ENCODE measurements at regions not wholly inside any gene's neighbourhood (a gene's known extent, or its start where the extent isn't known, plus 50 kb on each side); places are given as distances from the start of the nearest gene placed in this dataset.

- H3K27me3 Mint-ChIP-seq (ENCODE audit: low read depth in 3 of 3), result peaks cover 0 to 2% (median 0%) of the 10 kb centered on the region in 3 donors
- Histone ChIP-seq H3K9me3 (replicated peaks in 1 of 2; ENCODE audit: control insufficient read depth in 1 of 2, insufficient read depth in 1 of 2, low read length in 2 of 2) (peaks cover 9 to 15% of the 10 kb centered on the region in 2 donors), H3K9ac (ENCODE audit: insufficient read depth, low read length, poor library complexity, severe bottlenecking) (no peak overlapping the region), H2AFZ (ENCODE audit: insufficient read depth, low read depth, low read length, poor library complexity, severe bottlenecking) (no peak overlapping the region), H4K20me1 (ENCODE audit: insufficient read depth, low read length) (no peaks in the 10 kb centered on the region), H3K4me3 (replicated peaks in 1 of 3; ENCODE audit: low read depth in 2 of 3, low read length in 3 of 3) (no peak overlapping the region), H3K27me3 (ENCODE audit: control insufficient read depth in 2 of 2, insufficient read depth in 2 of 2, low read length in 2 of 2) (no peaks in the 10 kb centered on the region), H3K79me2 (ENCODE audit: insufficient read depth, low read length) (no peaks in the 10 kb centered on the region), H3K4me2 (replicated peaks; ENCODE audit: extremely low read depth, low read length, poor library complexity, severe bottlenecking) (no peak overlapping the region), H3K27ac (ENCODE audit: low read depth in 1 of 2, low read length in 2 of 2) (no peak overlapping the region), H3K4me1 (ENCODE audit: control insufficient read depth in 1 of 2, insufficient read depth in 2 of 2, low read length in 2 of 2) (no peaks in the 10 kb centered on the region), H3K36me3 (replicated peaks in 1 of 2; ENCODE audit: control insufficient read depth in 1 of 2, insufficient read depth in 2 of 2, low read length in 2 of 2) (no peaks in the 10 kb centered on the region)
- no peak for TF ChIP-seq CTCF (IDR thresholded peaks at IDR 0.05)
- intact Hi-C loops (cut with micrococcal nuclease), result no loop called here
- H3K9me3 Mint-ChIP-seq, result peaks cover 0 to 13% (median 5%) of the 10 kb centered on the region in 7 donors
- H3K4me1 Mint-ChIP-seq, result no peaks in the 10 kb centered on the region
- no peak overlapping the region for H3K27ac Mint-ChIP-seq
- no CpG with 5 or more reads among the region's 5 CpGs for WGBS (ENCODE audit: insufficient coverage)
- no peaks in the 10 kb centered on the region for H3K36me3 Mint-ChIP-seq
- DNase-seq, result no peak
- no peak overlapping the region for H3K4me3 Mint-ChIP-seq
Observed at GRCh38 chr2:228875152-228875900, 395.8 kb downstream of the PID1 start.

- intact Hi-C loops (cut with micrococcal nuclease), result no loop called here
- Mint-ChIP-seq H3K36me3 (no peaks in the 10 kb centered on the region), H3K9me3 (peaks cover 2 to 15% (median 6%) of the 10 kb centered on the region in 7 donors), H3K4me3 (no peak overlapping the region), H3K27ac (no peak overlapping the region), H3K4me1 (no peaks in the 10 kb centered on the region), H3K27me3 (ENCODE audit: low read depth in 3 of 3) (peaks cover 0 to 2% (median 0%) of the 10 kb centered on the region in 3 donors)
- H3K27ac ChIP-seq (ENCODE audit: low read depth in 1 of 2, low read length in 2 of 2), result no peak overlapping the region
- H2AFZ ChIP-seq (ENCODE audit: insufficient read depth, low read depth, low read length, poor library complexity, severe bottlenecking), result no peak overlapping the region
- no peaks in the 10 kb centered on the region for H3K27me3 ChIP-seq (ENCODE audit: control insufficient read depth in 2 of 2, insufficient read depth in 2 of 2, low read length in 2 of 2)
- H3K79me2 ChIP-seq (ENCODE audit: insufficient read depth, low read length), result no peaks in the 10 kb centered on the region
- H3K36me3 ChIP-seq (replicated peaks in 1 of 2; ENCODE audit: control insufficient read depth in 1 of 2, insufficient read depth in 2 of 2, low read length in 2 of 2), result no peaks in the 10 kb centered on the region
- WGBS (ENCODE audit: insufficient coverage), result 90% methylated on average over 2 of the region's 4 CpGs
- DNase-seq, result no peak
- TF ChIP-seq CTCF (IDR thresholded peaks at IDR 0.05), result no peak
- H3K9ac ChIP-seq (ENCODE audit: insufficient read depth, low read length, poor library complexity, severe bottlenecking), result no peak overlapping the region
- H3K4me1 ChIP-seq (ENCODE audit: control insufficient read depth in 1 of 2, insufficient read depth in 2 of 2, low read length in 2 of 2), result no peaks in the 10 kb centered on the region
- peaks cover 9 to 13% of the 10 kb centered on the region in 2 donors for H3K9me3 ChIP-seq (replicated peaks in 1 of 2; ENCODE audit: control insufficient read depth in 1 of 2, insufficient read depth in 1 of 2, low read length in 2 of 2)
- H3K4me2 ChIP-seq (replicated peaks; ENCODE audit: extremely low read depth, low read length, poor library complexity, severe bottlenecking), result no peak overlapping the region
- H3K4me3 ChIP-seq (replicated peaks in 1 of 3; ENCODE audit: low read depth in 2 of 3, low read length in 3 of 3), result no peak overlapping the region
- no peaks in the 10 kb centered on the region for H4K20me1 ChIP-seq (ENCODE audit: insufficient read depth, low read length)
Observed at GRCh38 chr2:228871012-228871411, 400.1 kb downstream of the PID1 start.

Measured in CD14-positive monocyte (primary cell).